Heart left ventricle (tissue), 16 donors: ENCODE measurements at regions not wholly inside any gene's neighbourhood (a gene's known extent, or its start where the extent isn't known, plus 50 kb on each side); places are given as distances from the start of the nearest gene placed in this dataset.
"Not testable (repeated sequence)": the region's sequence is repeated elsewhere in the genome, so short reads cannot be mapped to it uniquely, and the experiment has no call there.

ENCODE experiments used
- ATAC-seq, 4 donors: fragments of 200-7000 bp; cut with Tn5 transposase; one replicate each; pipeline ENCODE4 v1.9.1; 2020 to 2022; ENCODE audit warnings: moderate library complexity in 4 of 4, mild to moderate bottlenecking in 3 of 4, moderate number of reproducible peaks in 1 of 4
- DNase-seq, 5 donors: peaks; one replicate each; pipeline ENCODE4 v3.0.0-alpha.2; 2020
- H3K27ac ChIP-seq, 12 donors: fragments of 200-600 bp; sonication (generic) in 4 of 12; one replicate each; pipeline versions ENCODE4 v1.5.0 to v1.8.0; 2016 to 2022; ENCODE audit warnings: mild to moderate bottlenecking in 2 of 12
- H3K27me3 ChIP-seq, 9 donors: fragments of 200-600 bp; sonication (generic) in 2 of 9; one replicate each; pipeline versions ENCODE4 v1.5.1 to v1.8.0; 2016 to 2022; ENCODE audit warnings: mild to moderate bottlenecking in 3 of 9
- H3K36me3 ChIP-seq, 9 donors: fragments of 200-600 bp; sonication (generic) in 2 of 9; one replicate each; pipeline versions ENCODE4 v1.5.0 to v1.8.0; 2018 to 2022; ENCODE audit warnings: mild to moderate bottlenecking in 2 of 9
- H3K4me1 ChIP-seq, 12 donors: fragments of 200-600 bp; sonication (generic) in 4 of 12; one replicate each; pipeline versions ENCODE4 v1.5.0 to v1.8.0; 2016 to 2022; ENCODE audit warnings: mild to moderate bottlenecking in 3 of 12
- H3K4me3 ChIP-seq, 12 donors: fragments of 200-600 bp; sonication (generic) in 4 of 12; one replicate each; pipeline versions ENCODE4 v1.5.0 to v1.8.0; 2017 to 2022; ENCODE audit warnings: mild to moderate bottlenecking in 9 of 12, moderate library complexity in 4 of 12
- H3K9me3 ChIP-seq, 12 donors: fragments of 200-600 bp; sonication (generic) in 4 of 12; one replicate each; pipeline versions ENCODE4 v1.5.0 to v1.8.0; 2016 to 2022; ENCODE audit warnings: mild to moderate bottlenecking in 1 of 12
- POLR2A ChIP-seq, 2 donors: fragments of 450-650 bp; IDR thresholded peaks; one replicate each; pipeline ENCODE4 v1.6.1; 2017; ENCODE audit warnings: antibody characterized with exemption in 2 of 2, mild to moderate bottlenecking in 2 of 2, moderate library complexity in 2 of 2
- WGBS, 4 donors: extraction: QIAGEN DNeasy Blood & Tissue Kit in 2 of 4; methylation state at CpG; one replicate each; pipeline versions ENCODE4 v1.1.5 to v1.1.7; 2013 to 2018; 5-methylcytosine and 5-hydroxymethylcytosine counted together
- intact Hi-C, 10 donors: fragments of 100-400 bp; cut with DNase I; formaldehyde crosslinking; loops; one replicate each; pipeline versions ENCODE4 v1.11.1 to v1.14.2; 2022
- TF ChIP-seq, protein P1 (sequence below), 12 donors: fragments of 200-600 bp; sonication (generic) in 4 of 12; IDR thresholded peaks; one replicate each; pipeline versions ENCODE4 v1.5.0 to v1.8.0; 2018 to 2022; ENCODE audit warnings: antibody characterized with exemption in 12 of 12, mild to moderate bottlenecking in 5 of 12
- donor health status: ischemic (EF 13 %, LVEDD 7.1; RV severe dilation, severe dysfunction).
- donor health status: healthy with polysubstance abuse.
- donor health status: DM: no; HTN: yes; CAD: no.
- donor health status: DM: no; HTN: no; CAD: no.
- donor health status: ischemic (EF 25% LVEDD 6.9; RV normal size, moderate dysfunction).
- donor health status: ischemic (EF 25% LVEDD 5.7; RV mildly dilated, moderate dysfunction).
- donor health status: healthy.
- donor health status: DM: yes; HTN: yes; CAD: no.
- donor health status: ischemic (EF 35%, LVEDD 5.7; RV mildly dilated, moderate dysfunction).
- donor health status: nonischemic (EF 11% LVEDD 7.7; RV severe dilation, severe dysfunction).
- donor health status: DM: yes; HTN: yes; CAD: no.
- donor health status: PGD.
- donor health status: ischemic (EF 29% LVEDD 5.4; RV normal size, mild dysfunction).
- donor health status: nonischemic (EF 23%, LVEDD 6.1; RV moderate dilation, normal function).

DNA sequence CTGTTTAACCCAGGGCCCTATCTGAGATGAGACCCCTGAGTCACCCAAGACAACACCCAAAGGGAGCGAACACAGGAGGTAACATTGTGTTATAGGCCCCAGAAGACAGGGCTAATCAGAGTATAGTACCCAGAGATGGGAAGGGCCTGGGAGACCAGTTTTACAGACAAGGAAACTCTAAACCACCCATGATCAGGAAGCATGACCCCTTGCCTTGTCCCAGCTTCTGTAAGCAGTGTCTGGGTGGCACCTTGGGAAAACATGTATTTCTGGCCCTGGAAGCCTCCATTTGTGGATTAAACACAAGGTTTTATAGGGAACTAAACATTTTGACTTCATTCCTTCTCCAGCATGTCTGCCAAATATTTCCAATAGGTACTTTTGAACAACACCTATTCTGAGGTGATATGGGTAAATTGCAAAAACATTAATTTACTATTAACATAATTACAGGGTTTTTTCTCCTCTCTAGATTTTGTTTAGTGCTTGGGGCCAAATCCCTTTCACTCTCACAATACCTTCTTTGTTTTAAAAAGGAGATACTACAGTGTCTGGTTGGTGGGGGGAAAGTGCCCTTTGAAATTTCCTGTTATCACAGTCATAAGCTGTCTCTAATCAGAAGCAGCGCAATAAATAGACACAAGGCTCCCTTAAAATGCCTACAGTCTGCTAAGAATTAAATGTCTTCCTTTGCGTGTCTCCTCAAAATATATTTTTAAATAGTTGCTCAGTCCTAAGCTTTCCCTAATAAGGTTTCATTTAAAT, 341.1 kb downstream of the BCL11A start:
- no peak overlapping the region for H3K27ac ChIP-seq
- H3K4me1 ChIP-seq, result peaks cover 0 to 29% (median 6%) of the 10 kb centered on the region in 12 donors
- no peaks in the 10 kb centered on the region for H3K36me3 ChIP-seq
- no peak overlapping the region for H3K4me3 ChIP-seq
- intact Hi-C loops, result no loop called here
- H3K27me3 ChIP-seq, result no peaks in the 10 kb centered on the region
- no peaks in the 10 kb centered on the region for H3K9me3 ChIP-seq
- ATAC-seq (no peak), DNase-seq (no peak)
- 36 to 52% (median 44%) methylated on average over 3 of the region's 3 CpGs for WGBS, 4 donors
- no peak for TF ChIP-seq POLR2A (IDR thresholded peaks at IDR 0.05)
- TF ChIP-seq, protein P1, sequence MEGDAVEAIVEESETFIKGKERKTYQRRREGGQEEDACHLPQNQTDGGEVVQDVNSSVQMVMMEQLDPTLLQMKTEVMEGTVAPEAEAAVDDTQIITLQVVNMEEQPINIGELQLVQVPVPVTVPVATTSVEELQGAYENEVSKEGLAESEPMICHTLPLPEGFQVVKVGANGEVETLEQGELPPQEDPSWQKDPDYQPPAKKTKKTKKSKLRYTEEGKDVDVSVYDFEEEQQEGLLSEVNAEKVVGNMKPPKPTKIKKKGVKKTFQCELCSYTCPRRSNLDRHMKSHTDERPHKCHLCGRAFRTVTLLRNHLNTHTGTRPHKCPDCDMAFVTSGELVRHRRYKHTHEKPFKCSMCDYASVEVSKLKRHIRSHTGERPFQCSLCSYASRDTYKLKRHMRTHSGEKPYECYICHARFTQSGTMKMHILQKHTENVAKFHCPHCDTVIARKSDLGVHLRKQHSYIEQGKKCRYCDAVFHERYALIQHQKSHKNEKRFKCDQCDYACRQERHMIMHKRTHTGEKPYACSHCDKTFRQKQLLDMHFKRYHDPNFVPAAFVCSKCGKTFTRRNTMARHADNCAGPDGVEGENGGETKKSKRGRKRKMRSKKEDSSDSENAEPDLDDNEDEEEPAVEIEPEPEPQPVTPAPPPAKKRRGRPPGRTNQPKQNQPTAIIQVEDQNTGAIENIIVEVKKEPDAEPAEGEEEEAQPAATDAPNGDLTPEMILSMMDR (IDR thresholded peaks at IDR 0.05), result no peak

DNA sequence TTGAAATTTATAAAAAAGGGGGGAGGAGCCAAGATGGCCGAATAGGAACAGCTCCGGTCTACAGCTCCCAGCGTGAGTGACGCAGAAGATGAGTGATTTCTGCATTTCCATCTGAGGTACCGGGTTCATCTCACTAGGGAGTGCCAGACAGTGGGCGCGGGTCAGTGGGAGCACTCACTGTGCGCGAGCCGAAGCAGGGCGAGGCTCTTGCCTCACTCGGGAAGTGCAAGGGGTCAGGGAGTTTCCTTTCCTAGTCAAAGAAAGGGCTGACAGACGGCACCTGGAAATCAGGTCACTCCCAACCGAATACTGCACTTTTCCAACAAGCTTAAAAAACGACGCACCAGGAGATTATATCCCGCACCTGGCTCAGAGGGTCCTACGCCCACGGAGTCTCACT, 364.4 kb downstream of the BCL11A start:
- H3K27me3 ChIP-seq, H3K4me1 ChIP-seq, intact Hi-C loops, H3K27ac ChIP-seq, DNase-seq, ATAC-seq, H3K36me3 ChIP-seq, H3K4me3 ChIP-seq: not testable (repeated sequence)
- 90 to 93% (median 92%) methylated on average over 19 of the region's 19 CpGs for WGBS, 4 donors
- peaks cover 0 to 40% (median 0%) of the 10 kb centered on the region in 12 donors for H3K9me3 ChIP-seq

DNA sequence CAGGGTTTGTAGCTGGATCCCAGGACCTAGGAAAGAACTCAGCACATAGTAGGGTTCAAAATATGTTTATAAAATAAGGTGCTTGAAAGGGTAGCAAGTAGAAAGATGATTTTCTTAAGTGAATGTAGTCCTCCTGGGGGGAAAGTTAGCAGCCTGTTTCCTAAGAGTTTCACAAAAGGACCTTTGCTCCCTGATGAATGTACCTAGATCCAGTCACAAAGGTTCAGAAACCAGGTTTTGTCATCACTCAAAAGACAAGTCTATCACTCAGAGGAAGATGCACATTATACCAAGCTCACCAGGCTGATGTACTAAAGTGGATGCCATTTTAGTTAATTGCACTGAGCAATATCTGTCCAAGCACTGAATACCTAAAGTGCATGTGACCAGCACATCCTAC, 378.2 kb downstream of the BCL11A start:
- Histone ChIP-seq H3K4me1 (no peaks in the 10 kb centered on the region), H3K27ac (no peak overlapping the region), H3K27me3 (no peaks in the 10 kb centered on the region), H3K9me3 (no peaks in the 10 kb centered on the region), H3K36me3 (no peaks in the 10 kb centered on the region), H3K4me3 (no peak overlapping the region)
- intact Hi-C loops, result no loop called here
- ATAC-seq (no peak), DNase-seq (no peak)
- TF ChIP-seq POLR2A (IDR thresholded peaks at IDR 0.05), result no peak
- TF ChIP-seq, protein P1 (IDR thresholded peaks at IDR 0.05), result no peak

DNA sequence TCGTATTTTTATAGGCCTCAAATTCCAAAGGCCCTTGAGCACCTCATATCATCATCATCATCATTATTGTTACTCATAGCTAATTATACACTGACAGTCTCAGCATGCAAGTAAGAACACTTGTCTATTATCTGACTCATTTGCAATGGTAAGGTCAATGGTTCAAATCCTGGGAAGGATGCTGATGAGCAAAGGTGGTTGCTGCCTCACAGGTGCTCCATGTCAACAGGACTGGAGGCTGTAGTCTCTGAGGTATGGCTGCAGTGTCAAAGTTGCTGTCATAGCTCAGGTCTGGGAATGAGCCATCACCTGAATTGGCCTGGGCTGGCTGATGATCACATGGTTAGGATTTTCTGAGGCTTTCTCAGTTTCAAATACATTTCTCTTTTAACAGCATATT, 379.3 kb downstream of the BCL11A start:
- DNase-seq, result no peak
- H3K27me3 ChIP-seq, result no peaks in the 10 kb centered on the region

More for the DNA sequence above, 379.3 kb downstream of the BCL11A start:
- TF ChIP-seq, protein P1 (IDR thresholded peaks at IDR 0.05), result no peak
- no peak for TF ChIP-seq POLR2A (IDR thresholded peaks at IDR 0.05)
- no peak overlapping the region for H3K27ac ChIP-seq
- no peaks in the 10 kb centered on the region for H3K36me3 ChIP-seq
- intact Hi-C loops, result no loop called here
- H3K4me1 ChIP-seq, result no peaks in the 10 kb centered on the region
- no peak overlapping the region for H3K4me3 ChIP-seq
- 88 to 95% (median 90%) methylated on average over 1 of the region's 1 CpG for WGBS, 4 donors
- no peak for ATAC-seq
- no peaks in the 10 kb centered on the region for H3K9me3 ChIP-seq
